Smooth muscle cell (in vitro differentiated cells): ENCODE measurements at regions not wholly inside any gene's neighbourhood (a gene's known extent, or its start where the extent isn't known, plus 50 kb on each side); places are given as distances from the start of the nearest gene placed in this dataset.

Source experiments
- DNase-seq: peaks from one replicate; lab custom pipeline; 2025; ENCODE audit not compliant: unreplicated experiment; lab: John Stamatoyannopoulos, UW
- H2AFZ ChIP-seq: fragments of 200-600 bp; sonication (generic); 2 replicates; pipeline ENCODE4 v1.6.0; 2016; ENCODE audit warnings: antibody characterized with exemption, low read depth, mild to moderate bottlenecking
- H3F3A ChIP-seq: fragments of 200-600 bp; sonication (generic); 2 replicates; pipeline ENCODE4 v1.6.0; 2017; ENCODE audit warnings: antibody characterized with exemption, low read depth
- H3K27ac ChIP-seq: fragments of 200-600 bp; sonication (generic); 2 replicates; pipeline ENCODE4 v1.5.1; 2016; ENCODE audit warnings: low read depth, mild to moderate bottlenecking
- H3K27me3 ChIP-seq: fragments of 200-600 bp; sonication (generic); 2 replicates; pipeline ENCODE4 v1.6.1; 2016; ENCODE audit warnings: low read depth, mild to moderate bottlenecking
- H3K36me3 ChIP-seq: fragments of 200-600 bp; sonication (generic); 2 replicates; pipeline ENCODE4 v1.5.1; 2016; ENCODE audit warnings: low read depth
- H3K4me1 ChIP-seq: fragments of 200-600 bp; sonication (generic); 2 replicates; pipeline ENCODE4 v1.5.1; 2016; ENCODE audit warnings: low read depth
- H3K4me2 ChIP-seq: fragments of 200-600 bp; sonication (generic); 2 replicates; pipeline ENCODE4 v1.6.0; 2016; ENCODE audit warnings: mild to moderate bottlenecking
- H3K4me3 ChIP-seq: fragments of 200-600 bp; sonication (generic); 2 replicates; pipeline ENCODE4 v1.5.1; 2016; ENCODE audit warnings: mild to moderate bottlenecking
- H3K79me2 ChIP-seq: fragments of 200-600 bp; sonication (generic); 2 replicates; pipeline ENCODE4 v1.6.0; 2016; ENCODE audit warnings: low read depth, mild to moderate bottlenecking
- H3K9ac ChIP-seq: fragments of 200-600 bp; sonication (generic); 2 replicates; pipeline ENCODE4 v1.6.0; 2016; ENCODE audit warnings: low read depth
- H3K9me3 ChIP-seq: fragments of 200-600 bp; sonication (generic); replicated peaks from 2 replicates; pipeline ENCODE4 v1.5.1; 2016; ENCODE audit warnings: low read depth
- H4K20me1 ChIP-seq: fragments of 200-600 bp; sonication (generic); 2 replicates; pipeline ENCODE4 v1.6.0; 2016; ENCODE audit warnings: low read depth
- CTCF ChIP-seq: fragments of 200-600 bp; sonication (generic); IDR thresholded peaks from 2 replicates; pipeline ENCODE4 v1.5.1; 2017; ENCODE audit warnings: borderline replicate concordance, mild to moderate bottlenecking, antibody characterized with exemption; ENCODE audit not compliant: insufficient read depth, poor library complexity, severe bottlenecking
- WGBS: methylation state at CpG from one replicate; pipeline ENCODE4 v1.1.7; 2016; ENCODE audit warnings: low lambda C conversion rate; 5-methylcytosine and 5-hydroxymethylcytosine counted together

- Histone ChIP-seq H3K4me2 (no peak overlapping the region), H3K36me3 (no peaks in the 10 kb centered on the region), H3K4me3 (no peak overlapping the region), H4K20me1 (peaks cover 95% of the 10 kb centered on the region), H3K9me3 (no peaks in the 10 kb centered on the region), H3K4me1 (peaks cover 10% of the 10 kb centered on the region), H3K9ac (no peak overlapping the region), H3F3A (peaks cover 5% of the 10 kb centered on the region), H3K79me2 (no peaks in the 10 kb centered on the region), H3K27ac (no peak overlapping the region), H2AFZ (no peak overlapping the region), H3K27me3 (no peaks in the 10 kb centered on the region)
- no peak for DNase-seq
- 97% methylated on average over 10 of the region's 10 CpGs for WGBS
- TF ChIP-seq CTCF = no peak
These were observed 143.5 kb upstream of the CIBAR2 start for GRCh38 chr16:85255777-85256176.

- Histone ChIP-seq H3K9ac (no peak overlapping the region), H3K4me3 (no peak overlapping the region), H3K27ac (no peak overlapping the region), H3K27me3 (no peaks in the 10 kb centered on the region), H3K9me3 (no peaks in the 10 kb centered on the region), H4K20me1 (peaks cover 95% of the 10 kb centered on the region), H3K36me3 (no peaks in the 10 kb centered on the region), H3K4me2 (no peak overlapping the region), H3F3A (peaks cover 5% of the 10 kb centered on the region), H2AFZ (no peak overlapping the region), H3K4me1 (peaks cover 10% of the 10 kb centered on the region), H3K79me2 (peaks cover 2% of the 10 kb centered on the region)
- WGBS = 92% methylated on average over 18 of the region's 18 CpGs
- TF ChIP-seq CTCF = no peak
- no peak for DNase-seq
These were observed 144.0 kb upstream of the CIBAR2 start for GRCh38 chr16:85256190-85256739.

- no peaks in the 10 kb centered on the region for H3K27me3 ChIP-seq
- H2AFZ ChIP-seq = no peak overlapping the region
- no peak for TF ChIP-seq CTCF
- peaks cover 10% of the 10 kb centered on the region for H3K4me1 ChIP-seq
- WGBS = 96% methylated on average over 8 of the region's 8 CpGs
- no peak overlapping the region for H3K9ac ChIP-seq
- H3K4me3 ChIP-seq = no peak overlapping the region
- no peaks in the 10 kb centered on the region for H3K9me3 ChIP-seq
- no peak for DNase-seq
- peaks cover 5% of the 10 kb centered on the region for H3K79me2 ChIP-seq
- peaks cover 95% of the 10 kb centered on the region for H4K20me1 ChIP-seq
- H3F3A ChIP-seq = peaks cover 2% of the 10 kb centered on the region
- H3K27ac ChIP-seq = no peak overlapping the region
- H3K4me2 ChIP-seq = no peak overlapping the region
- no peaks in the 10 kb centered on the region for H3K36me3 ChIP-seq
These were observed 145.2 kb upstream of the CIBAR2 start for GRCh38 chr16:85257483-85257882.

GRCh38 chr16:85258166-85258565 lies 145.9 kb upstream of the CIBAR2 start:
- Histone ChIP-seq H3K4me3 (no peak overlapping the region), H3K36me3 (no peaks in the 10 kb centered on the region), H3K27me3 (no peaks in the 10 kb centered on the region), H4K20me1 (peaks cover 96% of the 10 kb centered on the region), H3K9ac (no peak overlapping the region), H3K4me2 (no peak overlapping the region), H3K27ac (no peak overlapping the region), H3K9me3 (no peaks in the 10 kb centered on the region), H2AFZ (no peak overlapping the region), H3K79me2 (peaks cover 5% of the 10 kb centered on the region), H3F3A (no peaks in the 10 kb centered on the region), H3K4me1 (peaks cover 10% of the 10 kb centered on the region)
- no peak for TF ChIP-seq CTCF
- WGBS = 93% methylated on average over 12 of the region's 12 CpGs
- no peak for DNase-seq
